ENCODE measurements at regions not wholly inside any gene's neighbourhood (a gene's known extent, or its start where the extent isn't known, plus 50 kb on each side); places are given as distances from the start of the nearest gene placed in this dataset.

DNA sequence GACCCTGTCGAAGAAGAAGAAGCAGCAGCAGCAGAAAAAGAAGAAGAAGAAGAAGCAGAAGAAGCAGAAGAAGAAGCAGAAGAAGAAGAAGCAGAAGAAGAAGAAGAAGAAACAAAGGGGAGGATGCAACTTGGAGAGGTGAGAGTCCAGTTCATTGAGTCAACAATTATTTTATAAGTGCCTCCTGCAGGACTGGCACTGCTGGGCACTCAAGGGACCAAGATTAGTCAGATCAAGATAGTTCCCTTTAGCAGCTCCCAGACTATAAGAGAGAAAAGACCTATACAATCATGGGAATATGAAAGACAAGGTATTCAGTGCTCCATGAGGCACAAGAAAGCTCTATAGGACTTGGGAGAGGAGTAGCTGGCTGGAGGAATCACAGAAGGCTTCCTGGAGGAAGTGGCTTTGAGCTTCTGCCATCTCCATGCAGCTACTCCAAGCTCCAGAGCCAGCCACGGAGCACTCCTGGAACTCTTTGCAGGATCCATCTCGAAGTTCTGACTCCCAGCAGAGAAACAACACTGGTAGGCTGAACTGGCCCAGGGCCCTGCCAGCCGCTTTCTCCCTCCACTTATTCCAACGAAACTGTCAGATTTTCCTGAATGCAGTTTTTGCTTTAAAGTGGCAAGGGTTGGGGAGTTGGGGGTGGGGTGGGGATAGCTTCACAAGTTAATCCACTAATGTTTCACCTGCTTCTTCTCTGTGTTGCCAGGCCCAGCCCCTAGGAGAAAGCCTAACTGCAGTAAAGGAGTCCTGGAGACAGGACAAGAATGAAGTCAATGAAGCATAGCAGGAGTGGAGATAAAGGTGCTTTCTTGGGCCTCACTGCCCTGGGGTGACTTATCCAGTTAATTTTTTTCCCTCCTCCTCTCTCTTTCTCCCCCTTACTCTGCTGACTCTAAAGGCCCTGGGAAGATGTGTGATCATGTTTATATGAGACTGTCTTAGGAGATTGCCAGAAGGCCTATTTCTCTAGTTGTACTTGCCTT is 140.1 kb upstream of the PARP11 start:
- no peak for DNase-seq

DNA sequence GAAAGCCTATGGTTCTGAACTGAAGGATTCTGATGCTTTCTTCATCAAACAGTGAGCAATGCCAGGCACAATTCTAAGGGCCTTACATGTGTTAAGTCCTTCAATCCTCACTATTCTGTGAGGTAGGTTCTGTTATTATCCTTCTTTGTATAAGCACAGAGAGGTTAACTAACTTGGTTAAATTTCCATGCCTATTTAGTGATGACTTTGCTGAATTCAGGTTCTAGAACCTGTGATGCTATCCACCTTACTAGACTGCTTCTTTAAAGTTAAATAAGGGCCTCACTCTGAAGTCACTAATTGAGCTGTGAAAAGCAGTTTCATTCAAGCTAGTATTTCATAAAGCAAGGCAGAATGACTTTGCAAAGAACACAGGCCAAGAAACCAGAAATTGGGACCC is 138.9 kb upstream of the PARP11 start:
- no peak for DNase-seq

DNA sequence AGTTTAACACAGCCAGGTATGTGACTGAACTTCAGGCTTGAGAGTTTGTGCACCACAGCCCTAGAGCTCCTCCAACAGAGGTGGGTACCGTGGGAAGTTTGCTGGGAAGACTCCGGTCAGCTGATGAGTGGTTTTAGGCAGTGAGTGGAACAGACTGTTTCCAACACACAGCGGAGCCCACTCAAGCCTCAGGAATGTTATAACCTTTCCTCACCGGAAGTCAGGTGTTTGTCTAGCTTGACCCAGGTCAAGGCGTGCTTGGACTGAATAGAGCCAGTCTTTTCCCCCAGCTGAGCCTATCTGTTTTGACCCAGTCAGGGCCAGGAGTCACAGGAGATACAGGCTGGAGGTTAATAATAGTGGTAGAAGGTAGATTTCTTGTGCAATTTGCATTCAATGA is 138.4 kb upstream of the PARP11 start:
- DNase-seq: no peak

DNA sequence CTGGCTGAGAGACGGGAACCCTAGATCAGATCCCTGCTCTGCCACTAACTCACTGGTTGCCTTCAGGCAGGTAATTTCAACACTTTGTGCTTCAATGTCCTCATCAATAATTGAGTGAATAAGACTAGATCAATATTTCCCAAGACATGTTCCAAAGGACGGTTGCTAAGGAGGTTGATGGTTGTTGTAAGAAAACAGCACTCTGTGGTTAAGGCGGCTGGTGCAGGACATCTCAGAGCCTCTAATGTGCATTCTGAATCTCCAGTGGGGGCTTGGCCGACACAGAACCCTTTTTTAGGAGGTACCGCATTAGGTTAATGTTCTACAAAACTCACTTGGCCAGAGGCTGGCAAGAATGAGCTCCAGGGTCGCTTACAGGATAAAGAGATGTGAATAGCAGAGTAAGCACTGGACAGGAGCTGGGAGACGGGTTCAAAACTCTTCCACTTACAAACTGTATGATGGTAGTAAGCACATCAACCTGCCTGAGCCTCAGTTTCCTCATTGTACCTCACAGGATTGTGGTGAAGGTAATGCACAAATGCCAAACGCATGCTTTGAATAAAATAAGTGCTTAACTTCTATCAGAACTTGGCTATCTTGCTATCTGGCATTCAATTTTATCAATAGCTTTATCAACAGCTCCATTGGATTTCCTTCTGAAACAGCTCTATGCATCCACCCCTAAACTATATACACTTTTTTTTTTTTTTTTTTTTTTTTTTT is 136.9 kb upstream of the PARP11 start:
- no peak for DNase-seq

DNA sequence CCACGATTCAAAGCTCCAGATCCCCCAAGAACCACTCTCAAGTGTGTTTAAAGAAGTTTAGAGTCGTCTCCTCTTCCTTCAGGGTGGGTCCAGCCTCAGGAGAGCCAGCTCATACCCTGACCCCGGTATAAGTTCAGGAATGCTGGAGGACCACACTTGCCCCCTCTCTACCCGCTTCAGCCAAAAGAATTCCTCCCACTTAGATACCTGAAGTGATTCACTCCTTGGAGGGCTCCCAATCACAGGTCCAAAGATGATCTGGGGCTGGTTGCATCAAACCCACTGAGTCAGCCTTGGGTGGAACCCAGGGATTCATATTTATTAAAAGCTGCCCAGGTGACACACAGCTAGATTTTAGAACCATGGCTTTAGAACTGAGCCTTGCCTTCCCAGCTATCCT is 133.5 kb upstream of the PARP11 start:
- DNase-seq: no peak

DNA sequence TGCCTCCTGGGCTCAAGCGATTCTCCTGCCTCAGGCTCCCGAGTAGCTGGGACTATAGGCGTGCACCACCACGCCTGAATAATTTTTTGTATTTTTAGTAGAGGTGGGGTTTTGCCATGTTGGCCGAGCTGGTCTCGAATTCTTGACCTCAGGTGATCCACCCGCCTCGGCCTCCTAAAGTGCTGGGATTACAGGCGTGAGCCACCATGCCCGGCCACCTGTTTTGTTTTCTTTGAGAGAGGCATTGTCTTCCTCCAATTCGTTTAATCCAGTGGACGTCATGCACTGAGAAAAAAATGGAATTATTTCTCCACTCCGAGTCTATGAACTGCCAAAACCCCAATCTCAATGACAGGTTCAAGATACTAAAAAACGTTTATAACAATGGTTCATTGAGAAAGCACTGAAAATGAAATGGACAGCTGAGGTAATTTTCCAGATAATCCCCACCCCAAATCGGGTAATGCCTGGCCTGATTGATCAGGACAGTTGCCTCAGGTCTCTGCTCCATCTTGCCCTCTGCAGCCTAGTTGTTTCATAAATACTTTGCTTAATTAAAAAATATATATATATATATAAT is 132.7 kb upstream of the PARP11 start:
- no peak for DNase-seq

DNA sequence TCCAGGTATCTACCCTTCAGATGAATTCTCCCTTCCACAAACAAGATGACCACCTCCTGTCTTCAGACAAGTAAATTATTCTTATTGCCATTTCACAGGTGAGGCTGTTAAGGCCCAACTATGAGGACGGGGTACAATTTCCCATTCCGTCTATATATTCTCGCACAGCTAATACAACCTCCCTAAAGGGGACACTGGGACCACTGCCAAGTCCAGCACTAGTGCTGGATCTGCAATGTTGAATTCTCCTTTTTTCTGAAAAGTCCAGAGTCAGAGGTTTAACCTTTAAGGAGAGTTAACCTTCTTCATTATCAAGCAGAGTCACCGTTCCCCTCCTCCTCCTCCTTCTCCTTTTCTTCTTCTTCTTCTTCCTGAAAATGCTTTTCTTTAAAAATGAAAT is 130.4 kb upstream of the PARP11 start:
- no peak for DNase-seq

DNA sequence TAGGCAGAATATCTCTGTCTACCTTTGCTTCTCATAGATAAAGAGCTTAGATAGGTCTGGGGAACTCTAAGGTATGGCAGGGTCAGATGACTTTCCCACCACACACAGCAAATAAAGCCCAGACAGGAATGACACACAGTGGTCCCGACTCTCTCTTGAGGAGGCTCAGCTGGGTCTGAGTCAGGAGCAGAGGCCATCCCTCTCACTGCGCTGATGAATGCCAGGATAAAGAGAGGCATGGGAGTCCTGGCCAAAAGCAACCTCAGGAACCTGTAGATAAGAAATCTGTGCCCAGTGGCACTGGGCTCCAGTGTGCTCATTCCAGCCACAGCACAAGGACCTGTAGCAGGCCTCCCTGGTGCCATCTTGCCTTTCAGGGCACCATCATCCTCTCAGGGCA is 129.4 kb upstream of the PARP11 start:
- no peak for DNase-seq

DNA sequence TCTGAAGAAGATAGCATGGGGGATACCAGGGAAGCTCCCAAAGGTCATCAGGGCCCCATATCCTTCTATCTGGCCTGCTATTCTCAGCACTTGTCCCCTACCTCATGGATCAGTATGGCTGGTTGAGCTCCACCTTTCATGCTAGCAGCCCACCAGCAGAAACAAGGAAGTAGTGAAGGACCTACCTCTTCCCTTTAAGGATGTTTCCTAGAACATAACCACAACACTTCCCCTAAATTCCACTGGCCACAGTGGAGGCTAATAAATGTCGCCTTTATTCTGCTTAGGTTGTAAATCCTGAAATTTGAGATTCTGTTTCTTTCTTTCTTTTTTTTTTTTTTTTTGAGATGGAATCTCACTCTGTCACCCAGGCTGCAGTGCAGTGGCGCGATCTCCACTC is 128.6 kb upstream of the PARP11 start:
- DNase-seq: no peak

DNA sequence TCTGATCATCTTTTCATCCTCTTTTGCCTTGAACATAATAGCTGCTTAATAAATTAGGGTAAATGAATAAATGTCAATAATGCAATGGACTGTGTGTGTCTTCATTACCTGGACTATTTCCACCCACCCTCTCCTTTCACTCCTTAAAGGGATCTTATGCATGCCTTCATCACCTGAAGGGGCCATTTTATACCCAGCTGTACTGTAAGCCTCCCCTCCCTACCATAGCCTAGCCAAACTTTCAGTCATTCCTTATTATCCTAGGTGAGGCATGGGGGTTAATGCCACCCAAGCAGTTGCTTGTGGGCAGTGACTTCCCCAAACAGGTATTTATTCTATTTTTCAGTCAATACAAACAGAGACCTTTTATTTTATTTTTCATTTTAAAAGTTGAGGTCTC is 127.8 kb upstream of the PARP11 start:
- no peak for DNase-seq

DNA sequence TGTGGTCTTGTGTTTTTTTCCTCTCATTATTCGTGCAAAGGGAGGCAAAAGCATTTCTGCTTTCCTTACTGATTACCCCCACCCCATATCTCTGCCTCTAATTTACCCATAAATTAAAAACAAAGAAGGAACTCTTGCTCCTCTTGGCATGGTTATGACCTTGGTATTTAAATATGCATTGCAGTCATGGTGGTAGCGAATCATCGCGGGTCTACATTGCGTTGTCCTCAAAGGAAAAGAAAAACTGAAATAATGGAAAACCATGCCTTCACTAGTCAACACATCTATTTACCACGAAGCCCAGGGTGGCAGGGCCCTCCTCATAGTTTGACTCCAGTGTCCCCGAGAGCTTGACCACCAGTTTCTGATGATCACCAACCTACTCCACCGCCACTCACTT is 126.7 kb upstream of the PARP11 start:
- no peak for DNase-seq

DNA sequence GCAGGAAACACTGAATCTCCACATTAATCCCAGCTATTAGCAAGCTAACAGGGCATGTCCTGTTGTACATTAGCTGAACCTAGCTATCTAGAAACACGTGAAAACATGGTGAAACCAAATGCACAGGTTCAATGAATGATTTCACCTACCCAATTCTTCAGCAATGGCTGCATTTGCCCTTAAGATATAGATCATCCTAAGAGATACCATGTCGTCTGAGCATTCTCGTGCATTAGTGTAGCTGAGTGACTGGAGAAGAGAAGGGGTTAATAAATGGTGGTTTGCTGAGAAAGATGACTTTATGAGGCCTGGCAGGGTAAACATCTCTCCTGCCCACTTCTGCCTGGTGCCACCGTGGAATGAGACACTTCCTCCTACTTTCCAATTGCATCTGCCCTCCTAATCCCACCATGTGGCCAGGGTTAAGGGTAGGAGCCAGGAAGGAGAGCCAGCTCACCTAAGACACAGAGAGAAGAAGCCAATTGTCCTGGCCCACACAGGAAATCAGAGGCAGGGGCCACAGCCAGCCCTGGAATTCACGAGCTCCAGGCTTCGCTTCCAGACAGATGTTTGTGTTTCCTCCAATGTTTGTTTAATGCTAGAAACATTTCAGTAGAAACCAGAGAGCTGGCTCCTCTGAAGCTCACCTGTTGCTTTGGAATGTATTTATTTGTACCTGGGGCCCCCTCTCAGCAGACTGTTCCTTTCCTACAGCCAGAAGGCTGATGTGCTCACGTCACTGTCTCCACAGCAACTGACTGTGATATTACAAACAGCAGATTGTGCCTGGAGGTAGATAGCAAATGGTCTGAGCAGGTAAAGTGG is 126.0 kb upstream of the PARP11 start:
- no peak for DNase-seq

DNA sequence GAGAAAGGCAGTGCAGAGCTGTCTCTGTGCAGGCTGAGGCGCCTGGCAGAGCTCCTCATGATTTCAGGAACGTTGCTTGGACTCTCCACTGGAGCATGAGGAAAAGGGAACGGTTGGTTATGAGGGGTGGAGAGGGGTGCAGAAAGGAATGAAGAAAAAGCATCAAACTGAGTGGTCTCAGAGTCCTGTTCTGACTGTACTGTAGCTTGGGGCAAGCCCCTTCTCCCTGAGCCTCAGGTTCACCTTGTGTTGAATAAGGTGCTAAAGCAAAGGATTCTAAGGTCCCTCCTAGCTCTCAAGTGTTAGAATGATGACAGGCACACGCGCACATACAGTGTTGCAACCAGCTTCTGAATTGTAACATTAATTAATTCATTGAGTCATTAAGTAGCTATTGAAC is 125.2 kb upstream of the PARP11 start:
- DNase-seq: no peak

DNA sequence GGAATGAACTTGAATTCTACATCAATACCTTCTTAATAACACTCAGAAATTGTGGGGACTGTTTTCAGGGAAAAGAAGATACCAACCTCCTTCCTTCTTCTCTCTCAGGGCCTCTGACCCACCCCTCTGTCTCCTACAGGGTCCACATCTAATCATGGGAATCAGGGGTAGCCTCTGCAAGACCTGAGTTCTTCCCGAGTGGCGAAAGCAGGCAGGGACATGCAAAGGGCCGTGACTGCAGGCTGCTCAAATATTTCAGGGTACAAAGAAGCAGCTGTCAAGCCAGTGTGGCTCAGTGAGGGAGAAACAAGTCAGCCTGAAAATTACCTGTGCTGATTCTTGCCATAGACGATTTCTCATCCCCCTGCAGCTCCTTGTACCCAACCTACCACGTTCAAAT is 123.1 kb upstream of the PARP11 start:
- no peak for DNase-seq

DNA sequence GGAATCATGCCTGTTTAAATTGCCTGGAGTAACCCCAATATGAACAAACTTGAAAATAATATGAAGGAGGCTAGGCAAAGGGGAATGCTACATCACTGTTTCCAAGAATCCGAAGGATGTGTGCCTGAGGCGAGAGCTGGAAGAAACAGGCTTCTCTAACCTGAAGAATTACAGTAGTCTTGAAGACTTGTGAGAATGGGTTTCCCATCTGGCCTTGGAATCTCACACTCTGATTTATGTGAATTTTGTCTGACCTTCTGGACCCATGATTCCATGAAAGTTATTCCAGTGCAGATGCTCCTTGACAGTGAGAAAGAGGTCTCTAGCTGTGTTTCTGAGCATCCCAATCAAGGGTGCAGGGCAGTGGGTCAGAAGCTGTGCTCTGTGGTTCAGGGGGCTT is 122.1 kb upstream of the PARP11 start:
- no peak for DNase-seq

DNA sequence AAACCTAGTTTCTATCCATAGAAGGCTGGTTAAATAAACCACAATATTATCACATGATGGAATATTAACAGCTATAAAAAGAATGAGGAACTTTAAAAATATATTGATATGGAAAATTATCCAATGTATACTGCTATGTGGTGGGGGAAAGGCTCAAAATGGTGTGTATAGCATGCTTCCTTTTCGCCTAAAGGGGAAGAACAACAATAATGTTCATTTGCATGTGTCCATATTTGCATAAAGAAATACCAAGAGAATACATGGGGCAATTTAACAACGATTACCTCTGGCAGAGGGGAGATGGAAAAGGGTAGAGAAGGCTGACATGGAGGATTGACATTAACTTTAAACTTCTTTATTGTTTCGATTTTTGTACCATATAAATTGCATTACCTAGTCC is 121.3 kb upstream of the PARP11 start:
- no peak for DNase-seq

DNA sequence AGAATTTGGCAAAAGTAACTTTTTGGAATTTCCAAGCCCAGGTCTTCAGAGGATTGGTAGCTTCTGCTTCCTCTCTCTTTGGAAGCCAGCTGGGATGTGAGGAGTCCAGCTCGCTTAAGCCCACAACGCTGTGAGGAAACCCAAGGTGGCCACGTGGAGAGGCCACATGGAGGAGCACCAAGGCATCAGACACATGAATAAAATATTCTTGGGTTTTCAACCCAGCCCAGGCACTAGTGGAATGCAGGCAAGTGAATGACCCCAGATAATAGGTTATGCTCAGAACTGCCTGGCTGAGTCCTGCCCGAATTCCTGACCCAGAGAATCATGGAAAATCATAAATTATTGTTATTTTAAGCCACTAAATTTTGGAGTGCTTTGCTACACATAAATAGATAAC is 119.7 kb upstream of the PARP11 start:
- no peak for DNase-seq

DNA sequence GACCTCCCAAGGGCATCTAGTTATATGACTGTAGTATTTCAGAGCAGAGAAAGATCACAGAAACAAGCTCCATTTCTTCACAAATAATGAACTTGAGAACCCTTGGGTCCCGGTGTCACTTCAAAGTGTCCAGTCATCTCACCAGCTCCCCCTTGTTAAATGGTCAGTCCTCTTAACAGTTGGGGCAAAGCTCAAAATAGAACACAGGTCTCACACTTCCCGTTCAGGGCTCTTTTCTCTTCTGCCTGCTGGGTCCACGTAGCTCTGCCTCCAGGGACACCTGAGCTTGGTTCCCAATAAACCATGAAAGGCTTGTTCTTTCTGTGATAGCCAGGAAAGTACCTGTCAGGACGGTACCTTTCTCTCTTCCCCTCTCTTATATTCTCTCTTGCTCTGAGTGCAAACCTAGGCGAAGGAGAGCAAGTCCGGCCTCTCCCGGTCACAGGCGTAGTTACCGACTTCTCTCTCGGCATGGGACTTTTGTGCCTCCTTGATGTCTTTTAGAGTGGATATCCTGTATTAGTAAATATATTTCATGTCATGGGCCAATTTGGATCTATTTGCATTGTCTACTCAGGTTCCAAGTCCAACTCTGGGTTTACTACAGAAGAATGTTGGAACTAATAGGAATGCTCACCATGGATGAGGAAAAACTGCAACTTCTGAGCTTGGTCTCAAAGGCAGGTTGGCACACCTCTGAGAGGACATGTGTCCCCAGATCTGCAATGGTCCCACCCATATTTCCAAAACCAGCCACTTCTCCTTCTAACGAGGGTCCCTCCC is 118.8 kb upstream of the PARP11 start:
- no peak for DNase-seq

DNA sequence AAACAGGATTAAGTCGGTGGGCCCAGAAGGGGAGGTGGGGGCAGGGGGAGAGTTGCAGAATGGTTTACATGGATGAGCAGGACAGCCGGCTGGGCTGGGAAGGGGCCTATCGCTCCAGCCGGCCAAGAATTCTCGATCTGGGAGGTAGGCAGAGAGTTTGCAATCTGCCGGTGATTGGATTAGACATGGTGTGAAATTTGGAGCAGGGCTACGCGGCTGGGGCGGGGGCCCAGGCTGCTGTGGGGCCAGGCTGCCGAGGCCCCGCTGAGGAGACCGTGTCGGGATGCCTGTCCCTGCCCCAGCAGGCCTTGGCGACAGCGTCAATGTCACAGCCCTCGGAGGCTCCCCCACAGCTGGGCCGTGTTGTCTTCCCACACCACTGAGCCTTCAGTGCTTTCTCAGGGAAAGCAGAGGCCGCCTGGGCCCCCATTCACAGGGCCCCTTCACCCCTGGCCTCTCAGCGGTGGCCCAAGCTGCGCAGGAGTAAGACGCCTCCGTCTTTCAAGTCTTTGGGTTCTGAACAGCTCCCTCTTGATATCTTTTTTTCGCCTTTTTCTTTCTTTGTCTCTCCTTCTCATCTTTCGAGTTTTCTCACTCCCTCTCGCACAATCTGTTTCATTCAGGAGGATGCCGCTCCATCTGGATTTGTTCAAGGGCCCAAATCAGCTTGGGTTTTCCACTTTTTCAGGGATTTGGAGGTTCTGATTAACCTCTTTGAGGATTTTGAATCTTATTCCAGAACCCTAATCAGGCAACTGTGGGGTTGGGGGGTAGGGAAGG is 117.5 kb upstream of the PARP11 start:
- no peak for DNase-seq

DNA sequence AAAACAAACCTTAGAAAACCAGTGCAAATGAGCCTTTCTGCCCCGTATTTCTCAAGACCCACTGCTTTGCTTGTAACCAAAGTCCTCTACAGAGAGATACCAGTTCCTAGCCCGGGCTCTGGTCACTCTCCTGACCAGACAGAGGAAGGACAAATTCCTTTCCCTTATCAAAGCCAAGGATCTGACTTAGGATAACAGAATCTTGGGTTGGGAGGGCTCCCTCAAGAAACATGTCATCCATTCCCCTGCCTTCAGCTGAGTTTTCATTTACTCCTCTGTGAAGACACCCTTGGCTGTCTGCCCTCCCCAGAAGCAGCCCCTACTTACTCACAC is 116.0 kb upstream of the PARP11 start:
- DNase-seq: no peak

DNA sequence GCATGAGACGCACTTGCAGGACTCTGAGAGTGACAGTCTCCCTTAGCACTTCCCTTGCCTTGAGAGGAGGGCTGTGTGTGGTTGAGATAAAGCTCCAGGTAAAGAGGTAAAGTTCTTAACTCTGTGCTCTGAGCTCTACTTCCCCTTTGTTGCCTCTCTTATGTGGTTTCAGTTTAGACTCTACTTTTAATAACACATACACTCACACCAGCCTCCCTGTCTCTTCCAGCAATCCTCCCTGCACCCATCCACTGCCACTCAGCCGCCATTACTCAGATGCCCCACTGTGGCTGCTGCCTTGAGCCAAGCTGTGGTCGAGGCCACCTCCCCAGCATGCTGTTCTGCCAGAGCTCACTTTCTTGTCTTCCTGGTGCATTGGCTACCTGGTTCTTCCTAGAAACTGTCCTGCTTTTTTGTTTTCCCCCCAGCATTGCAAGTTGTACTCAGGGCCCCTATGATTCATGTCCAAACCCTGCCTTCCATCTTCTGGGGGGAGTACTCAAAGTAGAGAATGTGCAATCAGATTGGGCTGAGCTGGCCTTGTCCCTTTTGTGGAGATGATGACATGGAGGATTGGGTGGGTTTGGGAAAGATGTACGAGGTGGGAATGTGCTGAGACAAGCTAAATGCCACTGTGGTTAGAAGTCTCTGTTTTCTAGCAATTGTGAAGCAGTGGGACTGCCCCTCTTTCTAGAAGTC is 115.5 kb upstream of the PARP11 start:
- DNase-seq: no peak
